A549 (cell line): ENCODE measurements at regions not wholly inside any gene's neighbourhood (a gene's known extent, or its start where the extent isn't known, plus 50 kb on each side); places are given as distances from the start of the nearest gene placed in this dataset.
"Not testable (repeated sequence)": the region's sequence is repeated elsewhere in the genome, so short reads cannot be mapped to it uniquely, and the experiment has no call there.

Experiments
- ATAC-seq, 2 experiments: fragments of 200-7000 bp in 1 of 2; fragments of >200 bp in 1 of 2; cut with Nextera tagmentation in 1 of 2; cut with Tn5 transposase in 1 of 2; 3 replicates each; pipeline versions ENCODE4 v1.8.0 to v1.9.1; 2018 to 2020; ENCODE audit warnings: mild to moderate bottlenecking in 1 of 2, moderate library complexity in 1 of 2
- CTCF ChIA-PET: fragments of 300-600 bp; sonication (Branson Sonifier 250); formaldehyde crosslinking; extraction: SDS; loops from one replicate; lab custom pipeline; 2021; ENCODE audit warnings: antibody characterized with exemption, inconsistent platforms; lab: Yijun Ruan, JAX
- POLR2A ChIA-PET: fragments of 350-600 bp; formaldehyde crosslinking; extraction: SDS; loops from one replicate; lab custom pipeline; 2021; ENCODE audit warnings: antibody characterized with exemption, inconsistent platforms; lab: Yijun Ruan, JAX
- DNase-seq, 2 experiments: peaks; one replicate each; pipeline versions ENCODE4 v3.0.0 to v3.0.0-alpha.2; 2011 to 2016; ENCODE audit warnings: low read depth in 1 of 2, low spot score in 1 of 2
- FAIRE-seq: peaks from 2 replicates; lab custom pipeline; 2011; peaks lifted over from hg19 to GRCh38; lab: Jason Lieb, UNC
- H3K27ac ChIP-seq, 2 experiments: fragments of >200 bp; sonication (Bioruptor Twin); formaldehyde crosslinking; 3 replicates each; pipeline ENCODE4 v1.5.1; 2016 to 2017
- H3K4me1 ChIP-seq: fragments of >200 bp; sonication (Bioruptor Twin); formaldehyde crosslinking; 3 replicates; pipeline ENCODE4 v1.6.1; 2016
- H3K4me2 ChIP-seq: fragments of >200 bp; sonication (Bioruptor Twin); formaldehyde crosslinking; 3 replicates; pipeline ENCODE4 v1.6.1; 2016
- H3K4me3 ChIP-seq: fragments of >200 bp; sonication (Bioruptor Twin); formaldehyde crosslinking; 3 replicates; pipeline ENCODE4 v1.5.1; 2016
- H3K9me3 ChIP-seq: fragments of >200 bp; sonication (Bioruptor Twin); formaldehyde crosslinking; 3 replicates; pipeline ENCODE4 v1.6.1; 2016
- BCL3 ChIP-seq: fragments of >200 bp; sonication (Bioruptor Twin); formaldehyde crosslinking; IDR thresholded peaks from 3 replicates; pipeline ENCODE4 v1.6.1; 2016
- CBX8 ChIP-seq: fragments of 200-600 bp; sonication (generic); IDR thresholded peaks from 2 replicates; pipeline ENCODE4 v1.6.1; 2016
- CHD2 ChIP-seq: fragments of 150-350 bp; IDR thresholded peaks from 2 replicates; pipeline ENCODE4 v1.6.1; 2014; ENCODE audit warnings: low read length; ENCODE audit not compliant: partially characterized antibody
- E2F6 ChIP-seq: IDR thresholded peaks from 2 replicates; pipeline ENCODE4 v1.6.1; 2012; ENCODE audit warnings: low read depth, borderline replicate concordance
- EHF ChIP-seq: fragments of 250-450 bp; sonication (Bioruptor Pico); IDR thresholded peaks from 2 replicates; pipeline ENCODE4 v1.5.0; 2020; ENCODE audit warnings: mild to moderate bottlenecking
- HDAC2 ChIP-seq: fragments of 200-600 bp; sonication (generic); IDR thresholded peaks from 2 replicates; pipeline ENCODE4 v1.6.1; 2016
- HEYL ChIP-seq: fragments of 250-450 bp; sonication (Bioruptor Pico); IDR thresholded peaks from 2 replicates; pipeline ENCODE4 v1.8.0; 2021; ENCODE audit warnings: mild to moderate bottlenecking, moderate library complexity
- HOXA7 ChIP-seq: fragments of 250-450 bp; sonication (Bioruptor Pico); IDR thresholded peaks from 2 replicates; pipeline ENCODE4 v1.5.0; 2020; ENCODE audit warnings: mild to moderate bottlenecking, moderate library complexity
- HOXB5 ChIP-seq: fragments of 250-450 bp; sonication (Bioruptor Pico); IDR thresholded peaks from 2 replicates; pipeline ENCODE4 v1.5.0; 2020; ENCODE audit warnings: mild to moderate bottlenecking, moderate library complexity
- JUNB ChIP-seq: fragments of >200 bp; sonication (Bioruptor Twin); formaldehyde crosslinking; IDR thresholded peaks from 2 replicates; pipeline ENCODE4 v1.6.1; 2016
- MAFK ChIP-seq: fragments of 450-650 bp; IDR thresholded peaks from 2 replicates; pipeline ENCODE4 v1.6.1; 2014; ENCODE audit not compliant: partially characterized antibody
- MAX ChIP-seq: IDR thresholded peaks from 2 replicates; pipeline ENCODE4 v1.6.1; 2012
- MYC ChIP-seq: IDR thresholded peaks from 2 replicates; pipeline ENCODE4 v1.6.1; 2012; ENCODE audit warnings: mild to moderate bottlenecking, inconsistent platforms, low read length, improper control_type of control experiment, borderline replicate concordance
- NPAS2 ChIP-seq: fragments of 250-450 bp; sonication (Bioruptor Pico); IDR thresholded peaks from 2 replicates; pipeline ENCODE4 v1.8.0; 2022; ENCODE audit warnings: mild to moderate bottlenecking, moderate library complexity, borderline replicate concordance
- NR3C1 ChIP-seq: fragments of >200 bp; sonication (Bioruptor Twin); formaldehyde crosslinking; IDR thresholded peaks from 3 replicates; pipeline ENCODE4 v1.6.1; 2017
- SREBF2 ChIP-seq: fragments of 450-650 bp; IDR thresholded peaks from 2 replicates; pipeline ENCODE4 v1.6.1; 2014; ENCODE audit warnings: mild to moderate bottlenecking, moderate library complexity
- TFCP2L1 ChIP-seq: fragments of 250-450 bp; sonication (Bioruptor Pico); IDR thresholded peaks from 2 replicates; pipeline ENCODE4 v1.5.0; 2021; ENCODE audit warnings: mild to moderate bottlenecking
- ZC3H11A ChIP-seq: fragments of 450-650 bp; IDR thresholded peaks from 2 replicates; pipeline ENCODE4 v1.6.1; 2014; ENCODE audit warnings: antibody characterized with exemption, mild to moderate bottlenecking
- WGBS: methylation state at CpG from one replicate; pipeline ENCODE4 v1.1.6; 2017; ENCODE audit errors: missing lambda C conversion rate; 5-methylcytosine and 5-hydroxymethylcytosine counted together
- TF ChIP-seq, protein P1 (sequence below): IDR thresholded peaks from 2 replicates; pipeline ENCODE4 v1.6.1; 2012

DNA sequence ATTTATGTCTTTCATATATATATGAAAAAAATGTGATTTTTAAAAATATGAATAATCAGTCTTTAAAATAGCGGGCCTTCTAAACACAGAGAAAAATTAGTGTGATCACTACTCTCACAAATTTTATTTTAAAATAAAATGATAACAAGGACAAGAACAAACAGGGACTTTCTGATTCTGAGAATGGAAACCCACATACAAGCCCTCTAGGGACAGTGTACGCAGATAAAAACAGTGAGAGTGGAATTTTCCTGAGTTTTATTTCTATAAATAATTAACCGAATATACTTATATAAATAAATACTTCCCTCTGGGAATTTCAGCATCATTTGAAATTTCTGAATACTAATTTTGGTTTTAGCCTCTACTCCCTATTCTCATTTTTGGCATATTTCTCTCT lies 201.4 kb upstream of the CBLB start:
- no peak overlapping the region for H3K4me3 ChIP-seq
- H3K27ac ChIP-seq, result no peak overlapping the region
- CTCF ChIA-PET, result no interaction called here
- 0 out of 3 replicates have a peak, but pooled peaks cover under 1% of the 10 kb centered on the region for H3K9me3 ChIP-seq
- 76% methylated on average over 3 of the region's 3 CpGs for WGBS
- TF ChIP-seq BCL3 (no peak), NR3C1 (no peak)
- POLR2A ChIA-PET, result no interaction called here
- DNase-seq, result no peak
- FAIRE-seq, result no peak
- no peak overlapping the region for H3K4me2 ChIP-seq
- H3K4me1 ChIP-seq, result peaks cover 3% of the 10 kb centered on the region; the same call in 1 of the 3 replicates
- ATAC-seq, result no peak

GRCh38 chr3:106071306-106071705 lies 202.5 kb upstream of the CBLB start:
- Histone ChIP-seq H3K4me3 (no peak overlapping the region), H3K4me2 (no peak overlapping the region), H3K4me1 (0 out of 3 replicates have a peak, but pooled peaks cover 3% of the 10 kb centered on the region), H3K27ac (no peak overlapping the region), H3K9me3 (no peaks in the 10 kb centered on the region)
- no peak for ATAC-seq
- DNase-seq, result no peak
- ChIA-PET POLR2A (no interaction called here), CTCF (no interaction called here)
- WGBS, result 83% methylated on average over 4 of the region's 4 CpGs
- FAIRE-seq, result no peak
- no peak for TF ChIP-seq BCL3

DNA sequence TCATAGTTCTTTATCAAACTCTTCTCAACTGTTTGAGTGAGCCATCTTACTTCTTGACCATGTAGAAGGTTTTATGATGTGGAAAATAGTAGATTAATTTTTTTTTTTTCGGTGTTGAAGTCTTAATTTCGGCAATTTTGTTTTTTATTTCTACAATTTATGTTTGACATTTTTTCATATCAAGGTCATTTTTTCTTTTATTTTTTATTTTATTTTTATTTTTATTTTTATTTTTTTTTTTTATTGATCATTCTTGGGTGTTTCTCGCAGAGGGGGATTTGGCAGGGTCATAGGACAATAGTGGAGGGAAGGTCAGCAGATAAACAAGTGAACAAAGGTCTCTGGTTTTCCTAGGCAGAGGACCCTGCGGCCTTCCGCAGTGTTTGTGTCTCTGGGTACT lies 203.8 kb upstream of the CBLB start:
- ATAC-seq, H3K27ac ChIP-seq, H3K4me1 ChIP-seq, H3K9me3 ChIP-seq, DNase-seq, FAIRE-seq, POLR2A ChIA-PET, H3K4me3 ChIP-seq, CTCF ChIA-PET, H3K4me2 ChIP-seq: not testable (repeated sequence)
- 77% methylated on average over 3 of the region's 5 CpGs for WGBS

GRCh38 chr3:106073806-106074205 lies 205.0 kb upstream of the CBLB start:
- CTCF ChIA-PET, result not testable (repeated sequence)

DNA sequence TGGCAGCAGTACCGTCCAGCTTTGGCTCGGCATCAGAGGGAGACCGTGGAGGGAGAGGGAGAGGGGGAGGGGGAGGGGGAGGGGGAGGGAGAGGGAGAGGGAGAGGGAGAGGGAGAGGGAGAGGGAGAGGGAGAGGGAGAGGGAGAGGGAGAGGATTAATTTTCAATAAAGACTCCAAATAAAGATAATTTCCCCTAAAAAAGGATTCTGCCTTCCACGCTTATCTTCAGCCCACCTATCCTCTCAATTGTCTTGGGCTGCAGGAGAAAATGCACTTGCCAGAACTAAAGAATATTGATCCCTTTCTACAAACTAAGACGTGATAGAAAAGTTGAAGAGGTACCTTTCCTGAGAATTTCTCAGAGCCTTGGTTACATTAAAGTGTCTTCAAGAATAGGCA lies 206.9 kb upstream of the CBLB start:
- H3K9me3 ChIP-seq, FAIRE-seq, ATAC-seq, H3K4me2 ChIP-seq, H3K4me3 ChIP-seq, H3K4me1 ChIP-seq, DNase-seq, H3K27ac ChIP-seq, CTCF ChIA-PET, POLR2A ChIA-PET: not testable (repeated sequence)
- 73% methylated on average over 2 of the region's 5 CpGs for WGBS

More at GRCh38 chr3:106073806-106074205, 205.0 kb upstream of the CBLB start:
- H3K4me3 ChIP-seq, H3K4me1 ChIP-seq, H3K4me2 ChIP-seq, H3K9me3 ChIP-seq, ATAC-seq, FAIRE-seq, H3K27ac ChIP-seq, POLR2A ChIA-PET, DNase-seq: not testable (repeated sequence)
- no CpG with 5 or more reads among the region's 31 CpGs for WGBS

DNA sequence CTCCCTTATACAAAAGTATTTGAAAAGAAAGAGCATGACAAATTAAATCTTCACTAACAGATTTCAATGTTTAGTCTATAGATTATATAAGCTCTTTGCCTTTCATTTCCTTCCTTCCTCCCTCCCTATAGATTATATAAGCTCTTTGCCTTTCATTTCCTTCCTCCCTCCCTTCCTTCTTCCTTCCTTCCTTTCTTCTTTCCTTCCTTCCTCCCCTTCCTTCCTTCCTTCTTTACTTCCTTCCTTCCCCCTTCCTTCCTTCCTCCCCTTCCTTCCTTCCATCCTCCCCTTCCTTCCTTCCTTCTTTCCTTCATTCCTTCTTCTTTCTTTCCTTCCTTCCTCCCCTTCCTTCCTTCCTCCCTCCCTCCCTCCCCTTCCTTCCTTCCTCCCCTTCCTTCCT lies 209.8 kb upstream of the CBLB start:
- Histone ChIP-seq H3K4me1 (no peaks in the 10 kb centered on the region), H3K4me3 (no peak overlapping the region), H3K4me2 (no peak overlapping the region), H3K27ac (no peak overlapping the region), H3K9me3 (no peaks in the 10 kb centered on the region)
- ChIA-PET POLR2A (no interaction called here), CTCF (no interaction called here)
- FAIRE-seq, result no peak
- TF ChIP-seq SREBF2, result no peak
- no peak for TF ChIP-seq CBX8
- no peak for TF ChIP-seq MAFK
- TF ChIP-seq HOXA7, result no peak
- no peak for TF ChIP-seq HOXB5 (CRISPR knock-in tag)
- TF ChIP-seq EHF (CRISPR knock-in tag), result no peak
- no peak for TF ChIP-seq HEYL (CRISPR knock-in tag)
- TF ChIP-seq MYC, result no peak
- TF ChIP-seq JUNB, result no peak
- no peak for TF ChIP-seq NPAS2 (CRISPR knock-in tag)
- no peak for TF ChIP-seq MAX
- no peak for TF ChIP-seq ZC3H11A
- TF ChIP-seq, protein P1, sequence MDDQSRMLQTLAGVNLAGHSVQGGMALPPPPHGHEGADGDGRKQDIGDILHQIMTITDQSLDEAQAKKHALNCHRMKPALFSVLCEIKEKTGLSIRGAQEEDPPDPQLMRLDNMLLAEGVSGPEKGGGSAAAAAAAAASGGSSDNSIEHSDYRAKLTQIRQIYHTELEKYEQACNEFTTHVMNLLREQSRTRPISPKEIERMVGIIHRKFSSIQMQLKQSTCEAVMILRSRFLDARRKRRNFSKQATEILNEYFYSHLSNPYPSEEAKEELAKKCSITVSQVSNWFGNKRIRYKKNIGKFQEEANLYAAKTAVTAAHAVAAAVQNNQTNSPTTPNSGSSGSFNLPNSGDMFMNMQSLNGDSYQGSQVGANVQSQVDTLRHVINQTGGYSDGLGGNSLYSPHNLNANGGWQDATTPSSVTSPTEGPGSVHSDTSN, result no peak
- no peak for TF ChIP-seq HDAC2
- no peak for TF ChIP-seq E2F6
- TF ChIP-seq TFCP2L1, result no peak
- no peak for TF ChIP-seq CHD2
- DNase-seq, result no peak
- ATAC-seq, result no peak
